GM21737 (cell line): ENCODE measurements at regions not wholly inside any gene's neighbourhood (a gene's known extent, or its start where the extent isn't known, plus 50 kb on each side); places are given as distances from the start of the nearest gene placed in this dataset.
"Not testable (repeated sequence)": the region's sequence is repeated elsewhere in the genome, so short reads cannot be mapped to it uniquely, and the experiment has no call there.

Experiments
- ATAC-seq: cut with Tn5 transposase; IDR thresholded peaks from one replicate; pipeline ENCODE4 v1.9.1; 2021; ENCODE audit warnings: mild to moderate bottlenecking, moderate library complexity; ENCODE audit not compliant: unreplicated experiment

- ATAC-seq, result no peak
Observed at GRCh38 chr12:68478516-68479260, 132.0 kb upstream of the RAP1B start.

- no peak for ATAC-seq
Observed at GRCh38 chr12:68479261-68479895, 131.3 kb upstream of the RAP1B start.

GRCh38 chr12:68479896-68480291 is 130.8 kb upstream of the RAP1B start:
- no peak for ATAC-seq

GRCh38 chr12:68480526-68480925 is 130.2 kb upstream of the RAP1B start:
- ATAC-seq, result no peak

GRCh38 chr12:68481181-68481941 is 129.3 kb upstream of the RAP1B start:
- peak; percentile 48 for ATAC-seq

- no peak for ATAC-seq
Observed at GRCh38 chr12:68482014-68482413, 128.7 kb upstream of the RAP1B start.

- peak; percentile 63 for ATAC-seq
Observed at GRCh38 chr12:68482660-68483059, 128.0 kb upstream of the RAP1B start.

GRCh38 chr12:68483592-68484383 is 126.9 kb upstream of the RAP1B start:
- no peak for ATAC-seq

- not testable (repeated sequence) for ATAC-seq
Observed at GRCh38 chr12:68484578-68484977, 126.1 kb upstream of the RAP1B start.

- ATAC-seq, result not testable (repeated sequence)
Observed at GRCh38 chr12:68486449-68486848, 124.2 kb upstream of the RAP1B start.

- peak; percentile 68 for ATAC-seq
Observed at GRCh38 chr12:68487721-68488309, 122.9 kb upstream of the RAP1B start.

- ATAC-seq, result no peak
Observed at GRCh38 chr12:68489273-68489672, 121.4 kb upstream of the RAP1B start.

GRCh38 chr12:68490476-68490875 is 120.2 kb upstream of the RAP1B start:
- no peak for ATAC-seq

GRCh38 chr12:68491204-68491960 is 119.3 kb upstream of the RAP1B start:
- no peak for ATAC-seq

- no peak for ATAC-seq
Observed at GRCh38 chr12:68495336-68496070, 115.2 kb upstream of the RAP1B start.

- no peak for ATAC-seq
Observed at GRCh38 chr12:68497107-68497506, 113.6 kb upstream of the RAP1B start.

- no peak for ATAC-seq
Observed at GRCh38 chr12:68497702-68498101, 113.0 kb upstream of the RAP1B start.

- no peak for ATAC-seq
Observed at GRCh38 chr12:68498736-68499135, 112.0 kb upstream of the RAP1B start.

- ATAC-seq, result no peak
Observed at GRCh38 chr12:68499616-68500015, 111.1 kb upstream of the RAP1B start.
